AML-193 (cell line): ENCODE measurements at regions not wholly inside any gene's neighbourhood (a gene's known extent, or its start where the extent isn't known, plus 50 kb on each side); places are given as distances from the start of the nearest gene placed in this dataset.
"Not testable (repeated sequence)": the region's sequence is repeated elsewhere in the genome, so short reads cannot be mapped to it uniquely, and the experiment has no call there.

Experiments
- DNase-seq, 2 experiments: peaks; one replicate each; lab custom pipeline; 2025; lab: John Stamatoyannopoulos, UW

- DNase-seq, result no peak
These were observed 349.8 kb downstream of the IPO8 start for GRCh38 chr12:30345744-30346471.

- DNase-seq, result no peak
These were observed 365.1 kb downstream of the IPO8 start for GRCh38 chr12:30330565-30330964.

- DNase-seq, result no peak
These were observed 366.4 kb downstream of the IPO8 start for GRCh38 chr12:30329281-30329680.

- DNase-seq, result no peak
These were observed 372.7 kb downstream of the IPO8 start for GRCh38 chr12:30323008-30323407.

GRCh38 chr12:30320561-30320960 lies 375.1 kb downstream of the IPO8 start:
- DNase-seq, result no peak

- no peak for DNase-seq
These were observed 381.1 kb downstream of the IPO8 start for GRCh38 chr12:30314506-30315100.

GRCh38 chr12:30308010-30308717 lies 387.5 kb downstream of the IPO8 start:
- DNase-seq, result no peak

- no peak for DNase-seq
These were observed 391.1 kb downstream of the IPO8 start for GRCh38 chr12:30304528-30304927.

GRCh38 chr12:30301291-30301690 lies 394.4 kb downstream of the IPO8 start:
- DNase-seq, result no peak

- no peak for DNase-seq
These were observed 399.2 kb downstream of the IPO8 start for GRCh38 chr12:30296486-30296885.

- peak; percentile 12 to 18 for DNase-seq
These were observed 409.2 kb downstream of the IPO8 start for GRCh38 chr12:30286345-30286926.

GRCh38 chr12:30278401-30278800 lies 417.3 kb downstream of the IPO8 start:
- no peak for DNase-seq

GRCh38 chr12:30272515-30272914 lies 423.2 kb downstream of the IPO8 start:
- DNase-seq, result not testable (repeated sequence)

GRCh38 chr12:30269496-30269895 lies 426.2 kb downstream of the IPO8 start:
- no peak for DNase-seq

GRCh38 chr12:30268041-30268440 lies 427.6 kb downstream of the IPO8 start:
- no peak for DNase-seq

GRCh38 chr12:30263434-30263833 lies 432.2 kb downstream of the IPO8 start:
- no peak for DNase-seq

- no peak for DNase-seq
These were observed 438.1 kb downstream of the IPO8 start for GRCh38 chr12:30257618-30258017.

GRCh38 chr12:30251546-30251945 lies 444.1 kb downstream of the IPO8 start:
- DNase-seq, result no peak

GRCh38 chr12:30243426-30243825 lies 452.2 kb downstream of the IPO8 start:
- DNase-seq, result no peak

- DNase-seq, result no peak
These were observed 435.3 kb upstream of the TMTC1 start for GRCh38 chr12:30219047-30219446.

- DNase-seq, result no peak
These were observed 434.3 kb upstream of the TMTC1 start for GRCh38 chr12:30218073-30218472.

- no peak for DNase-seq
These were observed 429.4 kb upstream of the TMTC1 start for GRCh38 chr12:30213166-30213565.

GRCh38 chr12:30211743-30212142 lies 428.0 kb upstream of the TMTC1 start:
- no peak for DNase-seq
